GM12878 (cell line): ENCODE measurements at regions not wholly inside any gene's neighbourhood (a gene's known extent, or its start where the extent isn't known, plus 50 kb on each side); places are given as distances from the start of the nearest gene placed in this dataset.

Source experiments
- ATAC-seq: fragments of 200-7000 bp; cut with Tn5 transposase; 3 replicates; pipeline ENCODE4 v1.9.1; 2020; ENCODE audit warnings: mild to moderate bottlenecking, moderate library complexity
- BruUV-seq: library from RNA; stranded (reverse); fragments of 400-500 nt; replicated peaks from 2 replicates; lab custom pipeline; 2021; lab: Mats Ljungman, UMichigan
- CTCF ChIA-PET: fragments of 300-600 bp; sonication (Branson Sonifier 250); formaldehyde crosslinking; extraction: SDS; loops from one replicate; lab custom pipeline; 2021; ENCODE audit warnings: inconsistent platforms; lab: Yijun Ruan, JAX
- POLR2A ChIA-PET: fragments of 350-600 bp; formaldehyde crosslinking; extraction: SDS; loops from one replicate; lab custom pipeline; 2021; ENCODE audit warnings: inconsistent platforms; lab: Charles Lee
- RAD21 ChIA-PET: fragments of 300-600 bp; sonication (Branson Sonifier 250); formaldehyde crosslinking; loops from one replicate; lab custom pipeline; 2023; ENCODE audit warnings: antibody characterized with exemption; ENCODE audit not compliant: unreplicated experiment; lab: Charles Lee
- SMC1A ChIA-PET: fragments of 300-600 bp; sonication (Branson Sonifier 250); formaldehyde crosslinking; loops from one replicate; lab custom pipeline; 2023; ENCODE audit not compliant: unreplicated experiment, uncharacterized antibody; lab: Charles Lee
- DNase-seq: peaks from one replicate; pipeline ENCODE4 v3.0.0-alpha.2; 2011; ENCODE audit warnings: low read depth, low spot score
- FAIRE-seq: peaks from 3 replicates; lab custom pipeline; 2011; peaks lifted over from hg19 to GRCh38; lab: Jason Lieb, UNC
- H2AFZ ChIP-seq: 2 replicates; pipeline ENCODE4 v1.6.0; 2011; ENCODE audit warnings: low read depth, low read length, control low read depth; ENCODE audit not compliant: control insufficient read depth
- H3K27ac ChIP-seq: 2 replicates; pipeline ENCODE4 v1.5.1; 2011; ENCODE audit warnings: control low read depth; ENCODE audit not compliant: control insufficient read depth, insufficient read depth
- H3K27me3 ChIP-seq, 2 experiments: replicated peaks in 1 of 2; 2 replicates each; pipeline versions ENCODE4 v1.6.0 to v1.6.1; 2011; ENCODE audit warnings: low read length in 1 of 2; ENCODE audit not compliant: control insufficient read depth in 2 of 2, insufficient read depth in 2 of 2
- H3K36me3 ChIP-seq, 2 experiments: 2 replicates each; pipeline ENCODE4 v1.5.1; 2011; ENCODE audit warnings: low read length in 1 of 2; ENCODE audit not compliant: control insufficient read depth in 2 of 2, insufficient read depth in 2 of 2
- H3K4me1 ChIP-seq: 2 replicates; pipeline ENCODE4 v1.6.1; 2011; ENCODE audit warnings: mild to moderate bottlenecking, low read length, moderate library complexity, mixed read lengths; ENCODE audit not compliant: control insufficient read depth, insufficient read depth
- H3K4me2 ChIP-seq: 2 replicates; pipeline ENCODE4 v1.6.0; 2011; ENCODE audit warnings: control low read depth; ENCODE audit not compliant: control insufficient read depth, insufficient read depth
- H3K4me3 ChIP-seq: fragments of 200-600 bp; sonication (generic); 2 replicates; pipeline ENCODE4 v1.5.1; 2016
- H3K79me2 ChIP-seq: 2 replicates; pipeline ENCODE4 v1.6.0; 2011; ENCODE audit warnings: low read length; ENCODE audit not compliant: control insufficient read depth, insufficient read depth
- H3K9ac ChIP-seq: 2 replicates; pipeline ENCODE4 v1.8.0; 2011; ENCODE audit warnings: low read length, control low read depth, mixed read lengths; ENCODE audit not compliant: control insufficient read depth, insufficient read depth
- H3K9me3 ChIP-seq: replicated peaks from 3 replicates; pipeline ENCODE4 v1.5.1; 2011; ENCODE audit warnings: mild to moderate bottlenecking, low read length; ENCODE audit not compliant: control insufficient read depth, insufficient read depth
- H4K20me1 ChIP-seq: 2 replicates; pipeline ENCODE4 v1.6.0; 2011; ENCODE audit not compliant: control insufficient read depth, insufficient read depth
- BMI1 ChIP-seq: fragments of 450-650 bp; IDR thresholded peaks from 2 replicates; pipeline ENCODE4 v1.6.1; 2016; ENCODE audit warnings: mild to moderate bottlenecking, moderate library complexity, borderline replicate concordance
- CBX3 ChIP-seq: fragments of 200-600 bp; sonication (generic); IDR thresholded peaks from 2 replicates; pipeline ENCODE4 v1.6.1; 2016; ENCODE audit warnings: low read depth, borderline replicate concordance
- CEBPB ChIP-seq, 2 experiments: fragments of 150-350 bp in 1 of 2; IDR thresholded peaks; 2 replicates each; pipeline ENCODE4 v1.6.1; 2012 to 2014; ENCODE audit warnings: low read depth in 2 of 2, low read length in 2 of 2, borderline replicate concordance in 1 of 2, inconsistent platforms in 1 of 2
- CHD2 ChIP-seq: IDR thresholded peaks from 2 replicates; pipeline ENCODE4 v1.6.1; 2011; ENCODE audit warnings: low read depth, low read length, improper control_type of control experiment, borderline replicate concordance
- DPF2 ChIP-seq: fragments of 450-650 bp; IDR thresholded peaks from 2 replicates; pipeline ENCODE4 v1.6.1; 2017; ENCODE audit warnings: mild to moderate bottlenecking
- HCFC1 ChIP-seq: fragments of 150-350 bp; IDR thresholded peaks from 2 replicates; pipeline ENCODE4 v1.6.1; 2014; ENCODE audit warnings: low read length
- MEF2A ChIP-seq: IDR thresholded peaks from 2 replicates; pipeline ENCODE4 v1.6.1; 2011; ENCODE audit warnings: low read depth, mild to moderate bottlenecking, low read length, moderate library complexity; ENCODE audit not compliant: insufficient read depth
- MEF2B ChIP-seq: fragments of 450-650 bp; IDR thresholded peaks from 2 replicates; pipeline ENCODE4 v1.6.1; 2018; ENCODE audit warnings: mild to moderate bottlenecking, moderate library complexity; ENCODE audit not compliant: partially characterized antibody, poor library complexity, severe bottlenecking
- NR2C2 ChIP-seq: IDR thresholded peaks from 2 replicates; pipeline ENCODE4 v1.6.1; 2011; ENCODE audit warnings: borderline replicate concordance, low read depth; ENCODE audit not compliant: control insufficient read depth, insufficient read length
- POU2F2 ChIP-seq: IDR thresholded peaks from 3 replicates; pipeline ENCODE4 v1.6.1; 2011; ENCODE audit warnings: low read depth, mild to moderate bottlenecking, low read length, borderline replicate concordance
- SREBF2 ChIP-seq: IDR thresholded peaks from 2 replicates; pipeline ENCODE4 v1.6.1; 2012; ENCODE audit warnings: mild to moderate bottlenecking, low read length
- STAT3 ChIP-seq: IDR thresholded peaks from 2 replicates; pipeline ENCODE4 v1.6.1; 2011; ENCODE audit warnings: low read depth, low read length, improper control_type of control experiment
- YBX1 ChIP-seq: fragments of 450-650 bp; IDR thresholded peaks from 2 replicates; pipeline ENCODE4 v1.6.1; 2016; ENCODE audit warnings: antibody characterized with exemption
- ZNF24 ChIP-seq: fragments of 450-650 bp; IDR thresholded peaks from 2 replicates; pipeline ENCODE4 v1.6.1; 2017; ENCODE audit warnings: antibody characterized with exemption, mild to moderate bottlenecking
- ZNF274 ChIP-seq: IDR thresholded peaks from one replicate; pipeline ENCODE4 v1.8.0; 2011; ENCODE audit not compliant: insufficient read length, insufficient read depth
- whole genome bisulfite sequencing: methylation state at CpG from one replicate; pipeline ENCODE4 v1.1.6; 2016; ENCODE audit warnings: low lambda C conversion rate; ENCODE audit not compliant: insufficient replicate concordance, insufficient coverage; ENCODE audit errors: missing lambda C conversion rate; 5-methylcytosine and 5-hydroxymethylcytosine counted together
- in situ Hi-C: fragments of 300-500 bp; cut with MboI; formaldehyde crosslinking; loops from 9 replicates; pipeline ENCODE4 v1.14.3; 2018; ENCODE audit warnings: mixed read lengths
- intact Hi-C: fragments of 100-400 bp; cut with micrococcal nuclease; formaldehyde crosslinking; loops from one replicate; pipeline ENCODE4 v1.14.2; 2022; ENCODE audit not compliant: unreplicated experiment
- TF ChIP-seq, protein P1 (sequence below): fragments of 450-650 bp; IDR thresholded peaks from 2 replicates; pipeline ENCODE4 v1.6.1; 2017; ENCODE audit warnings: antibody characterized with exemption, mild to moderate bottlenecking, moderate library complexity
- TF ChIP-seq, protein P2 (sequence below): IDR thresholded peaks from 2 replicates; pipeline ENCODE4 v1.6.1; 2011; ENCODE audit warnings: mild to moderate bottlenecking, low read depth, low read length, moderate library complexity; ENCODE audit not compliant: insufficient replicate concordance

DNA sequence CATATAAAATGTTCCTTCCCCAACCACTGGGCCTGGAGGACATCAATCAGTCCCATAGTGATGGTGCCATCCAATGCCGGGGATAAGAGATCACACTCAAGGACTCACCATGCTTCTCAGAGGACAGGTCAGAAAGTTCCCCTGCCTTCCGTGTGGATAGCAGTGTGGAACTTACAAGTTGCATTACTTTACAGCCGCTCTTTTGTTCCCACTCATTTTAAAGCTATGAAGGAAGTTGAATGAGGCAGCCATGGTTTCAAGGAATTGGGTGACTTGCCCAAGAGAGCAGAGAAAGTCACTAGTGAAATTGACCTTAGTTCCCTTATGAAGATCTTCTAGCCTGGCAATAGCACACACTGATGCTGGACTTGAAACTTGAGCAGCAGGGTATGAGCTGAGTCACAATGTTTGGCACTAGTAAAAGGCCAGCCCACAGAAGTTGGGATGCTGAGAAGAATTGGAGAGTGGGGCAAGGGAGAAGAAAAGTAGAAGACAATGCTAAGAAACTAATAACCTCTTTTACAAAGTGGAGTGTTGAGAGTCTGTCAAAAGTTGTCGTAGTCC is 78.7 kb downstream of the CXCL12 start:
- H3K4me1 ChIP-seq: peaks cover 20% of the 10 kb centered on the region
- ChIA-PET POLR2A (no interaction called here), CTCF (interaction anchor here (0.6 to 1.1 kb wide), 3 partner anchors 45 to 287 kb away, joined by 3 to 4 read pairs (median 3); no protein-coding TSS in a partner anchor), RAD21 (no interaction called here), SMC1A (interaction anchor here (0.7 to 1.5 kb wide), 2 partner anchors 12 to 15 kb away, joined by 3 to 6 read pairs; no protein-coding TSS in a partner anchor)
- no peak overlapping the region for H2AFZ ChIP-seq
- FAIRE-seq (no peak), ATAC-seq (no peak), DNase-seq (no peak)
- no peaks in the 10 kb centered on the region for H3K27me3 ChIP-seq
- 35% methylated on average over 4 of the region's 4 CpGs for WGBS
- H3K9me3 ChIP-seq: no peaks in the 10 kb centered on the region; the same call in 2 of the 3 replicates
- no TSS peak for BruUV-seq
- H3K4me3 ChIP-seq: no peak overlapping the region
- no peak overlapping the region for H3K27ac ChIP-seq
- H3K36me3 ChIP-seq: no peaks in the 10 kb centered on the region
- no peak overlapping the region for H3K9ac ChIP-seq
- intact Hi-C loops: loop anchor here (10.0 kb wide), 1 partner anchor 301 kb away; no protein-coding TSS in a partner anchor
- no peaks in the 10 kb centered on the region for H3K79me2 ChIP-seq
- H3K4me2 ChIP-seq: no peak overlapping the region
- H4K20me1 ChIP-seq: no peaks in the 10 kb centered on the region
- TF ChIP-seq YBX1: no peak
- TF ChIP-seq, protein P1, sequence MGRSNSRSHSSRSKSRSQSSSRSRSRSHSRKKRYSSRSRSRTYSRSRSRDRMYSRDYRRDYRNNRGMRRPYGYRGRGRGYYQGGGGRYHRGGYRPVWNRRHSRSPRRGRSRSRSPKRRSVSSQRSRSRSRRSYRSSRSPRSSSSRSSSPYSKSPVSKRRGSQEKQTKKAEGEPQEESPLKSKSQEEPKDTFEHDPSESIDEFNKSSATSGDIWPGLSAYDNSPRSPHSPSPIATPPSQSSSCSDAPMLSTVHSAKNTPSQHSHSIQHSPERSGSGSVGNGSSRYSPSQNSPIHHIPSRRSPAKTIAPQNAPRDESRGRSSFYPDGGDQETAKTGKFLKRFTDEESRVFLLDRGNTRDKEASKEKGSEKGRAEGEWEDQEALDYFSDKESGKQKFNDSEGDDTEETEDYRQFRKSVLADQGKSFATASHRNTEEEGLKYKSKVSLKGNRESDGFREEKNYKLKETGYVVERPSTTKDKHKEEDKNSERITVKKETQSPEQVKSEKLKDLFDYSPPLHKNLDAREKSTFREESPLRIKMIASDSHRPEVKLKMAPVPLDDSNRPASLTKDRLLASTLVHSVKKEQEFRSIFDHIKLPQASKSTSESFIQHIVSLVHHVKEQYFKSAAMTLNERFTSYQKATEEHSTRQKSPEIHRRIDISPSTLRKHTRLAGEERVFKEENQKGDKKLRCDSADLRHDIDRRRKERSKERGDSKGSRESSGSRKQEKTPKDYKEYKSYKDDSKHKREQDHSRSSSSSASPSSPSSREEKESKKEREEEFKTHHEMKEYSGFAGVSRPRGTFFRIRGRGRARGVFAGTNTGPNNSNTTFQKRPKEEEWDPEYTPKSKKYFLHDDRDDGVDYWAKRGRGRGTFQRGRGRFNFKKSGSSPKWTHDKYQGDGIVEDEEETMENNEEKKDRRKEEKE: no peak
- TF ChIP-seq CEBPB (IDR thresholded peaks at IDR 0.05; ENCODE audit: borderline replicate concordance in 1 of 2, low read depth in 2 of 2, low read length in 2 of 2): no peak
- no peak for TF ChIP-seq BMI1
- TF ChIP-seq ZNF24: no peak
- TF ChIP-seq POU2F2: no peak
- TF ChIP-seq NR2C2: no peak
- TF ChIP-seq SREBF2: no peak
- no peak for TF ChIP-seq MEF2A
- TF ChIP-seq STAT3: no peak
- TF ChIP-seq, protein P2, sequence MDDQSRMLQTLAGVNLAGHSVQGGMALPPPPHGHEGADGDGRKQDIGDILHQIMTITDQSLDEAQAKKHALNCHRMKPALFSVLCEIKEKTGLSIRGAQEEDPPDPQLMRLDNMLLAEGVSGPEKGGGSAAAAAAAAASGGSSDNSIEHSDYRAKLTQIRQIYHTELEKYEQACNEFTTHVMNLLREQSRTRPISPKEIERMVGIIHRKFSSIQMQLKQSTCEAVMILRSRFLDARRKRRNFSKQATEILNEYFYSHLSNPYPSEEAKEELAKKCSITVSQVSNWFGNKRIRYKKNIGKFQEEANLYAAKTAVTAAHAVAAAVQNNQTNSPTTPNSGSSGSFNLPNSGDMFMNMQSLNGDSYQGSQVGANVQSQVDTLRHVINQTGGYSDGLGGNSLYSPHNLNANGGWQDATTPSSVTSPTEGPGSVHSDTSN: no peak
- TF ChIP-seq CBX3: no peak
- TF ChIP-seq CHD2: no peak
- no peak for TF ChIP-seq MEF2B
- TF ChIP-seq HCFC1: no peak
- TF ChIP-seq DPF2: no peak
- no peak for TF ChIP-seq ZNF274
- TF ChIP-seq, all 136 proteins: peak for 0
- in situ Hi-C loops: loop anchor here (5.0 kb wide), 1 partner anchor 294 kb away; no protein-coding TSS in a partner anchor
